GM18519 (cell line): ENCODE measurements at regions not wholly inside any gene's neighbourhood (a gene's known extent, or its start where the extent isn't known, plus 50 kb on each side); places are given as distances from the start of the nearest gene placed in this dataset.
"Not testable (repeated sequence)": the region's sequence is repeated elsewhere in the genome, so short reads cannot be mapped to it uniquely, and the experiment has no call there.

Experiments used
- ATAC-seq: cut with Tn5 transposase; IDR thresholded peaks from one replicate; pipeline ENCODE4 v1.9.1; 2021; ENCODE audit warnings: mild to moderate bottlenecking, moderate library complexity; ENCODE audit not compliant: unreplicated experiment, low FRiP score

- ATAC-seq = not testable (repeated sequence)
These were observed 99.8 kb upstream of the GOLGA6L22 start for GRCh38 chr15:22358932-22359331.

- peak; percentile 93 for ATAC-seq
These were observed 99.1 kb upstream of the GOLGA6L22 start for GRCh38 chr15:22359587-22359986.

- not testable (repeated sequence) for ATAC-seq
These were observed 98.0 kb upstream of the GOLGA6L22 start for GRCh38 chr15:22360696-22361095.

GRCh38 chr15:22362502-22362901, 96.2 kb upstream of the GOLGA6L22 start:
- ATAC-seq = not testable (repeated sequence)

GRCh38 chr15:22371246-22371834, 87.4 kb upstream of the GOLGA6L22 start:
- ATAC-seq = not testable (repeated sequence)

GRCh38 chr15:22374531-22374930, 84.2 kb upstream of the GOLGA6L22 start:
- not testable (repeated sequence) for ATAC-seq

GRCh38 chr15:22375829-22376228, 82.9 kb upstream of the GOLGA6L22 start:
- not testable (repeated sequence) for ATAC-seq

- peak; percentile 72 for ATAC-seq
These were observed 80.8 kb upstream of the GOLGA6L22 start for GRCh38 chr15:22377859-22378258.

- ATAC-seq = not testable (repeated sequence)
These were observed 71.0 kb upstream of the GOLGA6L22 start for GRCh38 chr15:22387691-22388090.

- not testable (repeated sequence) for ATAC-seq
These were observed 70.3 kb upstream of the GOLGA6L22 start for GRCh38 chr15:22388365-22388764.

GRCh38 chr15:22401207-22401606, 57.5 kb upstream of the GOLGA6L22 start:
- ATAC-seq = not testable (repeated sequence)

- ATAC-seq = not testable (repeated sequence)
These were observed 57.0 kb upstream of the GOLGA6L22 start for GRCh38 chr15:22401703-22402102.

GRCh38 chr15:22405765-22406164, 52.9 kb upstream of the GOLGA6L22 start:
- not testable (repeated sequence) for ATAC-seq
